Sigmoid colon (tissue), 4 donors: ENCODE measurements at regions not wholly inside any gene's neighbourhood (a gene's known extent, or its start where the extent isn't known, plus 50 kb on each side); places are given as distances from the start of the nearest gene placed in this dataset.

Experiments used
- CTCF ChIP-seq, 4 experiments: fragments of 450-650 bp in 3 of 4; fragments of 200-600 bp in 1 of 4; IDR thresholded peaks; one replicate each; pipeline ENCODE4 v1.5.1; 2016 to 2019; ENCODE audit warnings: antibody characterized with exemption in 4 of 4, mild to moderate bottlenecking in 3 of 4, moderate library complexity in 2 of 4
- EP300 ChIP-seq, 4 donors: sonication (generic); formaldehyde crosslinking; IDR thresholded peaks; one replicate each; pipeline ENCODE4 v1.6.1; 2017; ENCODE audit warnings: antibody characterized with exemption in 4 of 4
- POLR2A ChIP-seq, 2 donors: fragments of 450-650 bp; IDR thresholded peaks; one replicate each; pipeline ENCODE4 v1.6.1; 2016; ENCODE audit warnings: antibody characterized with exemption in 2 of 2, mild to moderate bottlenecking in 2 of 2, moderate library complexity in 2 of 2

DNA sequence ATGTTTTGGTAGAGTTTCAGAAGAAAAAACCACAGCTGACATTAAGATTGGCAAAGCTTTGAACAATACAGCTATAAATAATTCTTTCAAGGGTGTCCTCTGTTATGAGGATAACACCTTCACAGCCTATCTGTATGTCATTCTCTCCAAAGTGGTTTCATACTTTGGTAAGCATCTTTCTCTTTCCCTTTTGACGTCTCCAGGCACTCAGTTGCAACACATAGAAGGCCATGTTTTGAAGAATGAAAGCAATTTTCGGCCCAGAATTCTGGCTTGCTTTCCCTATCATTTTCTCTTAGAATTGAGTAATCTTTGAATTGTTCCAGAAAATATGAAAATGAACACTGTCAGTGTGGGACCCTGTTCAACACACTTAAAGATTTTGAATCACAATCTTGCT, 200.0 kb upstream of the CBLB start:
- TF ChIP-seq POLR2A (IDR thresholded peaks at IDR 0.05) (no peak), CTCF (IDR thresholded peaks at IDR 0.05) (no peak), EP300 (IDR thresholded peaks at IDR 0.05) (no peak)
